Liver (tissue), 3 donors: ENCODE measurements at regions not wholly inside any gene's neighbourhood (a gene's known extent, or its start where the extent isn't known, plus 50 kb on each side); places are given as distances from the start of the nearest gene placed in this dataset.

Source experiments
- ATF3 ChIP-seq: IDR thresholded peaks from 2 replicates; pipeline ENCODE4 v1.6.1; 2016; ENCODE audit warnings: antibody characterized with exemption
- CTCF ChIP-seq: fragments of 150-350 bp; IDR thresholded peaks from 2 replicates; pipeline ENCODE4 v1.5.1; 2017; ENCODE audit warnings: improper control_type of control experiment, low read depth, low read length; ENCODE audit not compliant: missing input control
- HNF4G ChIP-seq: IDR thresholded peaks from 2 replicates; pipeline ENCODE4 v1.6.1; 2016; ENCODE audit warnings: antibody characterized with exemption
- REST ChIP-seq: IDR thresholded peaks from 2 replicates; pipeline ENCODE4 v1.6.1; 2016; ENCODE audit warnings: antibody characterized with exemption, mild to moderate bottlenecking
- TAF1 ChIP-seq: conservative IDR thresholded peaks from 2 replicates; pipeline ENCODE4 v1.6.1; 2016; ENCODE audit warnings: antibody characterized with exemption, mild to moderate bottlenecking
- donor health status: healthy.
- donor health status: healthy.

GRCh38 chr14:42527141-42527540 is 920.5 kb downstream of the LRFN5 start:
- TF ChIP-seq CTCF (no peak), HNF4G (no peak), TAF1 (no peak), ATF3 (no peak), REST (no peak)
